ENCODE measurements at regions not wholly inside any gene's neighbourhood (a gene's known extent, or its start where the extent isn't known, plus 50 kb on each side); places are given as distances from the start of the nearest gene placed in this dataset.

DNA sequence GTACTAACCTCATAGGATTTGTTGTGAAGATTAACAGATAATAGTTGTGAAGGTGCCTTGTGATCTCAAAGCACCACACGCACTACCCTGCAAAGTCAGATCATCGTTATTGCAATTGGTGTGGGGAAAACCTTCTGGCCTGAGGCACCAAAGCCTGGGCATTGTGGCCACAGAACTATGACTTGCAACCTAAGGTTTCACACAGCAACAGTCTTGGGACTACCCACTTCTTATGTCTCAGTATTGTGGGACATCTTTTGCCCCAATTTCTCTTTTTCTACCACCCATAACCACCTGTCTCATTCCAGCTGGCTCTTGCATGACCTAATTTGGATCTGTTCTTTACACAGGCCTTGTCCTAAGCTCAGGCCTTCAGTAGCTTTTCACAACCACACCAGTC, 247.8 kb upstream of the NR4A3 start:
- H3K4me3 ChIP-seq (ENCODE audit: low read length), result no peak overlapping the region
- TF ChIP-seq ZNF274 (IDR thresholded peaks at IDR 0.05; ENCODE audit: low read depth, low read length), result no peak

DNA sequence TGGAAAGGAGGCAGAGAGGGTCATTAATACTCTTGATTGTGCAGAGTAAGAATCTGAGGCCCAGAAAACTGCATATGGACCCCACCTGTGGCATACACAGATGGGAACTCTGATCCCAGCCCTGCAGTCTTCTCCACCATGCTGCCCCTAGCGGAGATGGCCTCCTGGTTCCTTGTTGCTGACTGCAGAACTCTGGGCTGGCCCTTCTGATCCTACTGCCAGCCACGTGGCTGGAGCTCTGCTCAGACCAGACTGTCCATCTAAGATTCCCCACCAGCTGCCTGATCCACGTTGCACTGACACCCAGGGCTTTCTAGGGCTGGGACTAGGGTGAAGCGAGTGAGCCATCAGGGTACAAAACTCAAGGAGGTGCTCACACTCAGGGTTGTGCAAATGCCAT, 245.7 kb upstream of the NR4A3 start:
- no peak for TF ChIP-seq ZNF274 (IDR thresholded peaks at IDR 0.05; ENCODE audit: low read depth, low read length)
- H3K4me3 ChIP-seq (ENCODE audit: low read length), result no peak overlapping the region

DNA sequence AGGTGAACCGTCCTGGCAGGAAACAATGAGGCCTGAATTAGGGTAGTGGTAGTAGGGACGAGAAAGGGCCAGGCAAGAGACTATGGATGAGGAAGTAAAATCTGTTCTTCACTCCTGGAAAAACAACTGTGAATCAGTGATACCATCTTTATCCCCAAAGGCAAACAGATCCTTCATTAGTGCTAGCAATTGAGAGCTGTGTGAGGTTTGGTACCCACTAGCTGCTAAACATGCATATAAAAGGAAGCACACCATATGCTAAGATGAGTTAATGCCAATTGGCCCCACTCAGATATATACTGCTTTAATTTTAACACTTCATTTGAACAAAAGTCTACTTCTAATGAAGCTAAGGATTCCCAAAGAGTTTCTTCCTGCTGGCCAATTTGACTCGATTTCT, 244.8 kb upstream of the NR4A3 start:
- no peak overlapping the region for H3K4me3 ChIP-seq (ENCODE audit: low read length)
- TF ChIP-seq ZNF274 (IDR thresholded peaks at IDR 0.05; ENCODE audit: low read depth, low read length), result no peak

DNA sequence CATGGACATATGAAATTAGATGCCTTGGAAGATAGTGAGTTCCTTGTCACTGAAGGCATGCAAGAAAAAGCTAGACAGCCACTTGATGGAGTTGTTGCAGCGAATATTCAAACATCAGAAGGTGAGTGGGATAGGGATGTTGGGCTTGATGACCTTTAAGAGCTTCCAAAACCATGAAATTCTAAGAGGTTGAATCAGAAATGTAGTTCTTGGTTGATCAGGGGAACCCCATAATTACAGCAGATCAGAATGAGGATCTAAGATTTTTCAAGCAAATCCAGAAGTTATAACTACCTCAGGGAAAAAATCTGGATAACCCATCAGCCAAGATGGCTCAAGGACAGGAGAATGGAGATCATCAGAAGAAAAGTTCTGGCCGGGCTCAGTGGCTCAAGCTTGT, 244.3 kb upstream of the NR4A3 start:
- no peak for TF ChIP-seq ZNF274 (IDR thresholded peaks at IDR 0.05; ENCODE audit: low read depth, low read length)
- no peak overlapping the region for H3K4me3 ChIP-seq (ENCODE audit: low read length)

DNA sequence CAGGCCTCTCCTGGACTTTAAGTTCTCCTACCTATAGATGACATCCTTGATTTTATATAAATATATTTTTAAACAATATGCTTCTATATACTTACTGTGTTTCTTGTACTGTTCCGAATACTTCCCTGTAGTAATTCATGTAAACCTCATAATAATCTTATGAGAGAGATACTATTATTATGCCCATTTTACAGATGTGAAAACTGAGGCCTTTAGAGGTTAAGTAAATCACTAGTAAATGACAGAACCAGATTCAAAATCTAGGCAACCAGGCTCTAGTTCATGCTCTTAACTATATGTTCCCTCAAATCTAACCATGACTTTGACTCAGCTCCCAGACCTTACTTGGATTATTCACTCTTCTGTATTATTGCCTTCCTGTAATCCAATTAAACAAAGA, 243.0 kb upstream of the NR4A3 start:
- no peak overlapping the region for H3K4me3 ChIP-seq (ENCODE audit: low read length)
- no peak for TF ChIP-seq ZNF274 (IDR thresholded peaks at IDR 0.05; ENCODE audit: low read depth, low read length)

DNA sequence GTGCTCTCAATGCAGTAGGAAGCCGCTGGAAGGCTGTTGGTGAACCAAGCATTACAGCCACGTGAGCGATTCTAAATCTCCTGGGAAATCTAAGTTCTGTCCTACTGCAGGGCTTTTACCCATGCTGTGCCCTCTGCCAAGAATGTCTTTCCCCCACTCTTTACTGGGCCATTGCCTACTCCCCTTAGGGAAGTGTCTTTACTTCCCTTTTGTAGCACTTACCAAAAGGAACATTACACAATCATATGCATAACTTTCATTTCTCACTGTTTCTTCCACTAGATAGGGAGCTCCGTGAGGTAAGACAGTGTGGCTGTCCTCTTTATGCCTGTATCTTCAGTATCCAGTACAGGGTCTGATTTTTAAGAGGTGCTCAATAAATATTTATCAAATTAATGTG, 241.7 kb upstream of the NR4A3 start:
- no peak for TF ChIP-seq ZNF274 (IDR thresholded peaks at IDR 0.05; ENCODE audit: low read depth, low read length)
- no peak overlapping the region for H3K4me3 ChIP-seq (ENCODE audit: low read length)

DNA sequence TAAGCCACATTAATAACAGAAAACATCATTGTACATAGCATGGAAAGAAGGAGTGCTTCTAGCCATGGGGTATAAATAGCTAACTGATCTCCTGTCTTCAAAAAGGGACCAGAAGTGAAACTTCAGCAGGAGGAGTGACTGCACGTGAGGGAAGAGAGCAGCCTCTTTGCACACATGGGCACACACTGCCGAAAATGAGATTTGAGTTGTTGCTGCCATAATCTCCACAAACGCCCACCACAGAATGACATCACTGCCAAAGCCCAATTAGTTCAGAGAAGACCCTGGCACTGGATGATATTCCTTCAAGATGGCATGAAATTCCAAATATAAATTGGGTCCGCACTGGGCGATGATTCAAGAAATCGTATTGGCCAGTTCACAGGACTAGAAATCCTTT, 238.9 kb upstream of the NR4A3 start:
- H3K4me3 ChIP-seq (ENCODE audit: low read length), result no peak overlapping the region

DNA sequence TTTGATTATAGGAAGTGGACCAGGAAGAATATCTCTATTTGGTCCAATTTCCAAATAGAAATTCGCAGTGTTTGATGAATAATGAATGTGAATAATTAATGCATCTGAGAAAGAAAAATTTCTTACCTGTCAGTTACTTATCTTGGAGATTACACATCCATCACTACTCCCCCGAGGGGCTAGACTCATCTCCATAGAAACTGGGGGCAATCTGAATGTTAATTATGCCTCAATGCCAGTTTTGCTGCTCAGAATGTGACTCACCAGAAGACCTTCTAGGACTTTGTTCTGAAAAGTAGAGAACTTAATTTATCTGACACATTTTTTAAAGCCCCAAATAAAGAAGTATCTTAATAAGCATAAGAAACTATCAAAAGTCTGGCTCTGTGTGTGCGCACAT, 233.4 kb upstream of the NR4A3 start:
- no peak overlapping the region for H3K4me3 ChIP-seq (ENCODE audit: low read length)
- TF ChIP-seq ZNF274 (IDR thresholded peaks at IDR 0.05; ENCODE audit: low read depth, low read length), result no peak

More for the DNA sequence above, 238.9 kb upstream of the NR4A3 start:
- no peak for TF ChIP-seq ZNF274 (IDR thresholded peaks at IDR 0.05; ENCODE audit: low read depth, low read length)

DNA sequence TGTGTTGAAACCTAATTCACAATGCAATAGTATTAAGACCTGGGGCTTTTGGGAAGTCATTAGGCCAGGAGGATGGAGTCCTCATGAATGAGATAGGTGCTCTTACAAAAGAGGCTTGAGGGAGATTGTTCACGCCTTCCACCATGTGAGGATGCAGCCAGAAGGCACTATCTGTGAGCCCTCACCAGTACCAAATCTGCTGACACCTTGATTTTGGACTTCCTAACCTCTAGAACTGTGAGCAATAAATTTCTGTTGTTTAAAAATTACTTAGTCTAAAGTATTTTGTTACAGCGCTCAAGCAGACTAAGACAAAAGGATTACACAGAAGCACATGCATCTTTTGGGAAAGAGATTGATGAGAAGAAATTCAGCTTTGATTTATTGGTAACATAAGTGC, 232.9 kb upstream of the NR4A3 start:
- no peak for TF ChIP-seq ZNF274 (IDR thresholded peaks at IDR 0.05; ENCODE audit: low read depth, low read length)
- no peak overlapping the region for H3K4me3 ChIP-seq (ENCODE audit: low read length)

DNA sequence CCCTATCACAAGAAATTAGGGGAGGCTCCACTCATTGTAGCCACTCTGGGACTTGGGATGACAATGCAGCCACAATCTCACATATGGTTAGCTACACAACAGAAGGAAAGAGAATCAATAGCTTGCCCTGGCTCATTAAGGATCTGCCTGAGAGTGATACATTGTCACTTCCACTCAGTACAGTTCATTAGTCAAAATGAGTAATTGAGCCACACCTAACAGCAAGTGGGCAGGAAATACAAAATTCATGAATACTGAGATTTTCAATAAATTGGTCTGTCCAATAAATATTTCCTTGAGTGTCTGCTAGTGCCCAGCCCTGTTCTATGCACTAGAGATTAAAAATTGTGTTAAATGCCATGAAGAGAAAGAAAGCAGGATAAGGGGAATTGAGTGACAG, 231.3 kb upstream of the NR4A3 start:
- TF ChIP-seq ZNF274 (IDR thresholded peaks at IDR 0.05; ENCODE audit: low read depth, low read length), result no peak
- H3K4me3 ChIP-seq (ENCODE audit: low read length), result 0 out of 2 replicates have a peak overlapping the region, but pooled peaks have one; percentile 25

DNA sequence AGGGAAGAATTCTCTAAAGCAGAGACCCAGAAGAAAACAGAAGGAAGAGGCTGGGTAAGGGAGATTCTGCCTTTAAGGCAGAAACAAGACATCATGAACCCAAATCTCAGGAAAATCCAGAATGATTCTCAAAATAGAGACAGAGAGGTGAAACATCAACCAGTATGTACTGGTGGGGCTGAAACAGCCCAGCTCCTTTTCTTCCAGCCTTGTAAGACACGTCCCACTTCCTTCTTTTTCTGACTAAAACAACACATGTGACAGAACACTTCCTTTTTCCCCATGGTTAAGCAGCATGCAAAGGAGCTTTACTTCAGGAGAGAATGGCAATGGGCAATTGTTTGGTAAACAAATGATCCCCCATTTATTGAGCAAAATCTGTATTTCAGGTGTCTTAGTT, 230.8 kb upstream of the NR4A3 start:
- no peak for TF ChIP-seq ZNF274 (IDR thresholded peaks at IDR 0.05; ENCODE audit: low read depth, low read length)
- 0 out of 2 replicates have a peak overlapping the region, but pooled peaks have one; percentile 25 for H3K4me3 ChIP-seq (ENCODE audit: low read length)

DNA sequence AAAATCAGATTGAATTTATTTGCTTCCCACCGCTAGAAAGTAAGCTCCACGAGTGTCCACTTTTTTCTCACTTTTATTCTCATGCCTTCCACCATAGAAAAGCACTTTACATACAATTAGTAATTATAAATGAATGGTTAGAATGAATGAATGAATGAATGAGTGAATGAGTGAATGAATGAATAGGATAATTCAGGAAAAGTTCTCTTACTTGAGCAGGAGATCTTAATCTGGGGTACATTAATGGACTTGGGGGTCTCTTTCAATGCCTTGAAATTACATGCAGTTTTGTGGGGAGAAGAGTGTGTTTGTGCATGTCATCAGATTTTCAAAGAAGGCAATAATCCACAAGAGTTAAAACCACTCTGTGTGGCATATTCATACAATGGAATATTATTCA, 229.9 kb upstream of the NR4A3 start:
- H3K4me3 ChIP-seq (ENCODE audit: low read length), result no peak overlapping the region

DNA sequence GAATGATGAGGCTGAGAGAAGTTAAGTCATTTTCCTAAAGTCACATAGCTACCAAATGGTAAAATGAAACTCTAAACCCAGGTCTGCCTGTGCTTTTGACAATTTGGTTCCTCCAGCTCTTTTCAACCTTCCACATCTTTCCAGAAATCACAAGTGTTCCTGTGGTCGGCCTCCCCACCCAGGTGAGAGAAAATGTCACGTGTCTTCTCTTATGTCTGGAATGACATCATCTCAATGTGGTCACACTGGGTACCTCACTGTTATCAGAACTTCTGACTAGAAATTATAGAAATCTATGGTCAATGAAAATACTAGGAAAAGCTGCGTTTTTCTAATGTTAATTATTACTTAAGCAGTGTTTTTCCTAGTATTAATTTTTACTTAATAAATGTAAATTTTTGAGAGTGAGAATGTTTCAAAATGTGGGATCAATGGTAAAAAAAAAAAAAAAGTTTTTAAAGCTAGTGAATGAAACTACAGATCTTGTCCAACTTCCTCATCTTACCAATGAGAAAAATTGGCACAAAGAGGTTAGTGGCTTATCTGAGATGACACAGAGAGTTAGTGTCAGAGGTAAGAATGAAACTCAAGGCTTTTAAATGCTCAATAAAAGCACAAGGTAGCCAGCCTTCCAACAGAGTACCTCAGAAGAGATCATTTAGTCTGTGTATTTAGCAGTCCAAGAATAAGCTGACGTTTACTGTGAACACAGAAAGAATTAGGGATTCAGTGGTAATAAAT, 228.7 kb upstream of the NR4A3 start:
- no peak overlapping the region for H3K4me3 ChIP-seq (ENCODE audit: low read length)
- TF ChIP-seq ZNF274 (IDR thresholded peaks at IDR 0.05; ENCODE audit: low read depth, low read length), result no peak

More for the DNA sequence above, 229.9 kb upstream of the NR4A3 start:
- no peak for TF ChIP-seq ZNF274 (IDR thresholded peaks at IDR 0.05; ENCODE audit: low read depth, low read length)

DNA sequence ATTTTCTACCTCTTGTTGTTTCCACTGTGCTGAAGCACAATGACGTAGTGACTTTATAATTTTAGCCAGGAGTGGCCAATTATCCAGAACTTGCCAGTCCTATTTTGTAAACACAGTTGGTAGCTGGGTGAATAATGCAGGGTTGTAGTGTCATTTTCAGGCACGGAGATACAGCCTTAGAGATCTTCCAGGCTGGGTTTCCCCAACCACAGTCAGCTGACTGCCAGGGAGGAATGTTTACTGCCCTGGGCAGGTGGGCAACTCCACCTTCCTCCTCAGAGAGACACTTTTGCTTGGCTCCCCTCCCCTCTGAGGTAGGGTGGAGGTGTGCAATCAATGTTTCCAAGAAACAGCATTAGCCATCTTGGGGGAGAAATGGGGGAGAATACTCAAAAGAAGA, 228.1 kb upstream of the NR4A3 start:
- H3K4me3 ChIP-seq (ENCODE audit: low read length), result no peak overlapping the region
- TF ChIP-seq ZNF274 (IDR thresholded peaks at IDR 0.05; ENCODE audit: low read depth, low read length), result no peak

DNA sequence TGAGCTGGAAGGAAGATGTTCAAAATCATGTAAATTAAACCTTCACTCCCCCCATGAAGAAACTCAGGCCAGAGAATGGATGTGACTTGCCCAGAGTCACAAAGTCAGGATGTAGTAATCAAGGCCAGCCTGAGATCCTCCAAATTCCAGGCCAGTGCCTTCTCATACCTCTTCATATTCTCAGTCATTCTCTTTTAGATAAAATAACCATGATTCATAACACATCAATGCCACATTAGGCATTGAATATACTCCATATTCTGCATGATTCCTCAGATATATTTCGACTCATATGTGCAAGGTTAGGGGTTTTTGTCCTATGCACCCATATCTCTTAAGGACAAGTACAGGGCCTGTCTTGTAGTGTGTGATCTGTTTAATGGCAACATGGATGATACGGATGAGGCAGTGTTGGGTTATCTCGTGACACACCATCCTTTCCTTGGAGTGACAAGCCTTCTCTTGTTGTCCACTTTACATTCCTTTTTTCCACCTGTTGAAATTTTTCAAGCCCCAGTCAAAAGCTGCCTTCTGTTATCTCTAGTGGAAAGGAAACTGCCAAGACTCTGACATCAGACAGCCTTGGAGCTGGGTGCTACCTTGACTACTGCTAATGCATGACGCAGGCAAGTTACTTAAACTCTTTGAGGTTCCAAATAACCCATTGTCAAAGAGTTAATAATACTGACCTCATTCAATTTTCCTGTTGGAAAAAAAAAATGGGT, 227.5 kb upstream of the NR4A3 start:
- H3K4me3 ChIP-seq (ENCODE audit: low read length), result no peak overlapping the region
- no peak for TF ChIP-seq ZNF274 (IDR thresholded peaks at IDR 0.05; ENCODE audit: low read depth, low read length)

All from GM08714 (cell line).